Epithelial cell of esophagus (primary cell): ENCODE measurements at regions not wholly inside any gene's neighbourhood (a gene's known extent, or its start where the extent isn't known, plus 50 kb on each side); places are given as distances from the start of the nearest gene placed in this dataset.
"Not testable (repeated sequence)": the region's sequence is repeated elsewhere in the genome, so short reads cannot be mapped to it uniquely, and the experiment has no call there.

Experiments used
- DNase-seq: peaks from one replicate; pipeline ENCODE4 v3.0.0; 2010; ENCODE audit warnings: low read depth
- H3K4me3 ChIP-seq: 2 replicates; pipeline ENCODE4 v1.5.1; 2011; ENCODE audit warnings: mild to moderate bottlenecking, low read length, control low read depth
- CTCF ChIP-seq: IDR thresholded peaks from 2 replicates; pipeline ENCODE4 v1.5.1; 2011; ENCODE audit warnings: low read depth, mild to moderate bottlenecking, low read length, control low read depth, inconsistent platforms; ENCODE audit not compliant: insufficient read depth; ENCODE audit errors: missing control alignments

GRCh38 chr14:76699939-76700590, 61.2 kb upstream of the VASH1 start:
- no peak for TF ChIP-seq CTCF
- DNase-seq, result no peak

GRCh38 chr14:76701436-76701835, 59.8 kb upstream of the VASH1 start:
- DNase-seq, result no peak
- TF ChIP-seq CTCF, result no peak
- no peak overlapping the region for H3K4me3 ChIP-seq

More at GRCh38 chr14:76699939-76700590, 61.2 kb upstream of the VASH1 start:
- no peak overlapping the region for H3K4me3 ChIP-seq

GRCh38 chr14:76701981-76702380, 59.3 kb upstream of the VASH1 start:
- no peak overlapping the region for H3K4me3 ChIP-seq
- DNase-seq, result no peak
- TF ChIP-seq CTCF, result no peak

- no peak for DNase-seq
- no peak overlapping the region for H3K4me3 ChIP-seq
- no peak for TF ChIP-seq CTCF
These were observed 56.1 kb upstream of the VASH1 start for GRCh38 chr14:76705214-76705613.

GRCh38 chr14:76706207-76706606, 55.1 kb upstream of the VASH1 start:
- H3K4me3 ChIP-seq, DNase-seq: not testable (repeated sequence)

- no peak overlapping the region for H3K4me3 ChIP-seq
- no peak for TF ChIP-seq CTCF
- no peak for DNase-seq
These were observed 54.5 kb upstream of the VASH1 start for GRCh38 chr14:76706811-76707210.

- TF ChIP-seq CTCF, result no peak
- no peak overlapping the region for H3K4me3 ChIP-seq
- DNase-seq, result no peak
These were observed 53.2 kb upstream of the VASH1 start for GRCh38 chr14:76708028-76708427.
